Liver (tissue), 3 donors: ENCODE measurements at regions not wholly inside any gene's neighbourhood (a gene's known extent, or its start where the extent isn't known, plus 50 kb on each side); places are given as distances from the start of the nearest gene placed in this dataset.

ENCODE experiments used
- ATF3 ChIP-seq: IDR thresholded peaks from 2 replicates; pipeline ENCODE4 v1.6.1; 2016; ENCODE audit warnings: antibody characterized with exemption
- CTCF ChIP-seq: fragments of 150-350 bp; IDR thresholded peaks from 2 replicates; pipeline ENCODE4 v1.5.1; 2017; ENCODE audit warnings: improper control_type of control experiment, low read depth, low read length; ENCODE audit not compliant: missing input control
- GABPA ChIP-seq, 2 donors: IDR thresholded peaks in 1 of 2; conservative IDR thresholded peaks in 1 of 2; 2 replicates each; pipeline ENCODE4 v1.6.1; 2016; ENCODE audit warnings: antibody characterized with exemption in 2 of 2, mild to moderate bottlenecking in 1 of 2, moderate library complexity in 1 of 2
- HNF4A ChIP-seq, 2 donors: conservative IDR thresholded peaks; 2 replicates each; pipeline ENCODE4 v1.6.1; 2016; ENCODE audit warnings: antibody characterized with exemption in 2 of 2, mild to moderate bottlenecking in 2 of 2
- HNF4G ChIP-seq: IDR thresholded peaks from 2 replicates; pipeline ENCODE4 v1.6.1; 2016; ENCODE audit warnings: antibody characterized with exemption
- JUND ChIP-seq, 2 donors: IDR thresholded peaks; 2 replicates each; pipeline ENCODE4 v1.6.1; 2016; ENCODE audit warnings: antibody characterized with exemption in 2 of 2
- MAX ChIP-seq: IDR thresholded peaks from 2 replicates; pipeline ENCODE4 v1.6.1; 2016; ENCODE audit warnings: antibody characterized with exemption
- RAD21 ChIP-seq, 2 donors: IDR thresholded peaks; 2 replicates each; pipeline ENCODE4 v1.6.1; 2016; ENCODE audit warnings: antibody characterized with exemption in 2 of 2, mild to moderate bottlenecking in 2 of 2
- SP1 ChIP-seq: IDR thresholded peaks from 2 replicates; pipeline ENCODE4 v1.6.1; 2018; ENCODE audit warnings: antibody characterized with exemption, mild to moderate bottlenecking
- TAF1 ChIP-seq: conservative IDR thresholded peaks from 2 replicates; pipeline ENCODE4 v1.6.1; 2016; ENCODE audit warnings: antibody characterized with exemption, mild to moderate bottlenecking
- donor health status: healthy.
- donor health status: healthy.

- no peak for TF ChIP-seq CTCF
- TF ChIP-seq JUND (IDR thresholded peaks at IDR 0.05) = no peak
- TF ChIP-seq RAD21 (IDR thresholded peaks at IDR 0.05) = no peak
- no peak for TF ChIP-seq GABPA (IDR thresholded peaks at IDR 0.05 in 1 of 2, conservative IDR thresholded peaks at IDR 0.05 in 1 of 2)
- no peak for TF ChIP-seq HNF4A (conservative IDR thresholded peaks at IDR 0.05)
- TF ChIP-seq TAF1 = no peak
- no peak for TF ChIP-seq ATF3
- TF ChIP-seq SP1 = no peak
- TF ChIP-seq MAX = no peak
- no peak for TF ChIP-seq HNF4G
Observed at GRCh38 chr5:2534251-2534650, 217.2 kb downstream of the IRX2 start.
